GM12891 (cell line): ENCODE measurements at regions not wholly inside any gene's neighbourhood (a gene's known extent, or its start where the extent isn't known, plus 50 kb on each side); places are given as distances from the start of the nearest gene placed in this dataset.

ENCODE experiments used
- POLR2A ChIP-seq: IDR thresholded peaks from 2 replicates; pipeline ENCODE4 v1.6.1; 2011; ENCODE audit warnings: low read depth, low read length, control low read depth
- POLR2AphosphoS5 ChIP-seq: IDR thresholded peaks from 2 replicates; pipeline ENCODE4 v1.6.1; 2011; ENCODE audit warnings: low read depth, low read length, control low read depth
- SPI1 ChIP-seq: IDR thresholded peaks from 2 replicates; pipeline ENCODE4 v1.6.1; 2011; ENCODE audit warnings: low read depth, low read length, control low read depth
- TAF1 ChIP-seq: IDR thresholded peaks from 2 replicates; pipeline ENCODE4 v1.6.1; 2011; ENCODE audit warnings: low read depth, low read length, control low read depth

DNA sequence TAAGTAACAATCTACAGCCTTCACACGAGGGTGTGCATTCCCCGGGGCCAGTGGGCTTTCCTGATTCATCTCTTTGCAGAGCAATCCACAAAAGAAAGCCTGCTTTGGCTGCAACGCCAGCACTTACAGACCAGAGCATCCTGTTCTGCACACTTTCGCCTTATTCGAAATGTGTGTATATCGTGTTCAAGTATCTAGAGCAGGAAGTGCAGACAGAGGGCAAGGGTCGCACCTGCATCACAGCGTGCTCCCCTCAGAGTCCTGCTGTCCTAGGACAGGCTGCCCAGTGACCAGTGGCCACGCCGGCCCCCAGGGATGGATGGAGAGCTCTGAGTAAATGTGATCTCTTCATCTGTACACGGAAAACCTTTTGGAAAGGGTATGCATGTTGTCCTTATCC, 264.3 kb downstream of the ZNF516 start:
- TF ChIP-seq POLR2AphosphoS5: no peak
- TF ChIP-seq POLR2A: no peak
- no peak for TF ChIP-seq TAF1
- no peak for TF ChIP-seq SPI1
